GM23338 (cell line): ENCODE measurements at regions not wholly inside any gene's neighbourhood (a gene's known extent, or its start where the extent isn't known, plus 50 kb on each side); places are given as distances from the start of the nearest gene placed in this dataset.

Experiments
- ATAC-seq: fragments of 200-7000 bp; cut with Tn5 transposase; 3 replicates; pipeline ENCODE4 v1.9.1; 2020
- DNase-seq: peaks from one replicate; pipeline ENCODE4 v3.0.0-alpha.2; 2015; ENCODE audit warnings: low spot score
- H2AFZ ChIP-seq: fragments of 200-600 bp; sonication (generic); 2 replicates; pipeline ENCODE4 v1.8.0; 2016; ENCODE audit warnings: antibody characterized with exemption, mild to moderate bottlenecking, moderate library complexity
- H3F3A ChIP-seq: fragments of 200-600 bp; sonication (generic); replicated peaks from 2 replicates; pipeline ENCODE4 v1.8.0; 2017; ENCODE audit warnings: antibody characterized with exemption, mixed run types, low read depth
- H3K27ac ChIP-seq: fragments of 200-600 bp; sonication (generic); 2 replicates; pipeline ENCODE4 v1.6.1; 2016; ENCODE audit warnings: low read depth
- H3K27me3 ChIP-seq: fragments of 200-600 bp; sonication (generic); 2 replicates; pipeline ENCODE4 v1.8.0; 2016; ENCODE audit warnings: mild to moderate bottlenecking, mixed run types, moderate library complexity; ENCODE audit not compliant: insufficient read depth
- H3K36me3 ChIP-seq: fragments of 200-600 bp; sonication (generic); 2 replicates; pipeline ENCODE4 v1.8.0; 2016; ENCODE audit warnings: mild to moderate bottlenecking; ENCODE audit not compliant: insufficient read depth
- H3K4me1 ChIP-seq: fragments of 200-600 bp; sonication (generic); 2 replicates; pipeline ENCODE4 v1.8.0; 2016; ENCODE audit warnings: mild to moderate bottlenecking, moderate library complexity; ENCODE audit not compliant: insufficient read depth
- H3K4me2 ChIP-seq: fragments of 200-600 bp; sonication (generic); 2 replicates; pipeline ENCODE4 v1.7.1; 2017; ENCODE audit warnings: mixed run types
- H3K4me3 ChIP-seq: fragments of 200-600 bp; sonication (generic); 2 replicates; pipeline ENCODE4 v1.6.1; 2016; ENCODE audit warnings: mixed run types
- H3K79me2 ChIP-seq: fragments of 200-600 bp; sonication (generic); replicated peaks from 2 replicates; pipeline ENCODE4 v1.8.0; 2017; ENCODE audit warnings: mild to moderate bottlenecking; ENCODE audit not compliant: insufficient read depth
- H3K9me2 ChIP-seq: fragments of 200-600 bp; sonication (generic); 2 replicates; pipeline ENCODE4 v1.8.0; 2017; ENCODE audit not compliant: insufficient read depth
- H4K20me1 ChIP-seq: fragments of 200-600 bp; sonication (generic); replicated peaks from 2 replicates; pipeline ENCODE4 v1.8.0; 2017; ENCODE audit warnings: mild to moderate bottlenecking; ENCODE audit not compliant: insufficient read depth
- H3K27ac Mint-ChIP-seq: 2 replicates; pipeline ENCODE4 v1.8.0; 2020; ENCODE audit warnings: inconsistent platforms, mild to moderate bottlenecking, moderate library complexity, mixed read lengths
- H3K27me3 Mint-ChIP-seq: 3 replicates; pipeline ENCODE4 v1.8.0; 2022; ENCODE audit warnings: low read depth, mild to moderate bottlenecking, moderate library complexity, mixed read lengths, inconsistent platforms; ENCODE audit not compliant: insufficient read depth, poor library complexity
- H3K36me3 Mint-ChIP-seq: 3 replicates; pipeline ENCODE4 v1.8.0; 2021; ENCODE audit warnings: low read depth, mild to moderate bottlenecking, inconsistent platforms, moderate library complexity, mixed read lengths
- H3K4me1 Mint-ChIP-seq: 3 replicates; pipeline ENCODE4 v1.8.0; 2020; ENCODE audit warnings: mild to moderate bottlenecking, inconsistent platforms, mixed read lengths
- H3K4me3 Mint-ChIP-seq: 3 replicates; pipeline ENCODE4 v1.8.0; 2021; ENCODE audit warnings: moderate library complexity, mild to moderate bottlenecking, inconsistent platforms, mixed read lengths
- H3K9me3 Mint-ChIP-seq: 3 replicates; pipeline ENCODE4 v1.8.0; 2020; ENCODE audit warnings: moderate library complexity, mild to moderate bottlenecking, inconsistent platforms, mixed read lengths
- CTCF ChIP-seq, 2 experiments: fragments of 200-600 bp in 1 of 2; sonication (generic) in 1 of 2; conservative IDR thresholded peaks; 2 replicates each; pipeline versions ENCODE4 v1.5.1 to v1.6.1; 2016 to 2017; ENCODE audit warnings: antibody characterized with exemption in 2 of 2, low read depth in 2 of 2, mild to moderate bottlenecking in 2 of 2, moderate library complexity in 1 of 2
- EZH2 ChIP-seq: fragments of 200-600 bp; sonication (generic); IDR thresholded peaks from one replicate; pipeline ENCODE4 v1.8.0; 2017; ENCODE audit warnings: antibody characterized with exemption, mild to moderate bottlenecking, low read depth; ENCODE audit not compliant: unreplicated experiment
- EZH2phosphoT487 ChIP-seq: fragments of 200-600 bp; sonication (generic); IDR thresholded peaks from one replicate; pipeline ENCODE4 v1.8.1; 2018; ENCODE audit warnings: antibody characterized with exemption; ENCODE audit not compliant: unreplicated experiment
- JUNB ChIP-seq: IDR thresholded peaks from one replicate; pipeline ENCODE4 v1.6.1; 2016; ENCODE audit warnings: antibody characterized with exemption; ENCODE audit not compliant: unreplicated experiment
- NANOG ChIP-seq: IDR thresholded peaks from 2 replicates; pipeline ENCODE4 v1.6.1; 2016; ENCODE audit warnings: antibody characterized with exemption, borderline replicate concordance
- POLR2AphosphoS5 ChIP-seq: IDR thresholded peaks from 2 replicates; pipeline ENCODE4 v1.6.1; 2016; ENCODE audit warnings: antibody characterized with exemption, low read depth
- REST ChIP-seq: IDR thresholded peaks from one replicate; pipeline ENCODE4 v1.6.1; 2018; ENCODE audit warnings: antibody characterized with exemption; ENCODE audit not compliant: unreplicated experiment
- STAT1 ChIP-seq: IDR thresholded peaks from one replicate; pipeline ENCODE4 v1.6.1; 2016; ENCODE audit warnings: antibody characterized with exemption; ENCODE audit not compliant: unreplicated experiment
- ZNF331 ChIP-seq: fragments of 250-450 bp; sonication (Bioruptor Pico); IDR thresholded peaks from 2 replicates; pipeline ENCODE4 v1.5.0; 2020; ENCODE audit warnings: low read depth, mild to moderate bottlenecking, moderate library complexity
- ZNF462 ChIP-seq: fragments of 250-450 bp; sonication (Bioruptor Pico); IDR thresholded peaks from 2 replicates; pipeline ENCODE4 v1.5.0; 2020; ENCODE audit warnings: mild to moderate bottlenecking, moderate library complexity

GRCh38 chr22:44601725-44602124 lies 100.3 kb upstream of the PRR5 start:
- Mint-ChIP-seq H3K4me1 (no peaks in the 10 kb centered on the region), H3K27ac (no peak overlapping the region), H3K36me3 (no peaks in the 10 kb centered on the region), H3K27me3 (peaks cover 6% of the 10 kb centered on the region), H3K9me3 (no peaks in the 10 kb centered on the region; the same call in 2 of the 3 replicates), H3K4me3 (no peak overlapping the region)
- no peak overlapping the region for H3K4me2 ChIP-seq
- H3K4me1 ChIP-seq: no peaks in the 10 kb centered on the region
- no peak overlapping the region for H3K4me3 ChIP-seq
- no peaks in the 10 kb centered on the region for H3K27me3 ChIP-seq
- TF ChIP-seq CTCF (conservative IDR thresholded peaks at IDR 0.05; ENCODE audit: low read depth in 2 of 2) (no peak), STAT1 (no peak), REST (no peak), ZNF462 (CRISPR knock-in tag) (no peak), JUNB (no peak), POLR2AphosphoS5 (no peak), NANOG (no peak), EZH2phosphoT487 (no peak), EZH2 (no peak), ZNF331 (CRISPR knock-in tag) (no peak)
- no peaks in the 10 kb centered on the region for H3F3A ChIP-seq
- ATAC-seq (no peak), DNase-seq (no peak)
- no peaks in the 10 kb centered on the region for H3K9me2 ChIP-seq
- no peaks in the 10 kb centered on the region for H3K36me3 ChIP-seq
- no peak overlapping the region for H2AFZ ChIP-seq
- no peaks in the 10 kb centered on the region for H3K79me2 ChIP-seq
- no peaks in the 10 kb centered on the region for H4K20me1 ChIP-seq
- no peak overlapping the region for H3K27ac ChIP-seq
